CD4-positive, alpha-beta T cell treated with Interleukin-2 at 100 ng/mL for 4 hours (primary cell): ENCODE measurements at regions not wholly inside any gene's neighbourhood (a gene's known extent, or its start where the extent isn't known, plus 50 kb on each side); places are given as distances from the start of the nearest gene placed in this dataset.
A peak's percentile ranks its signal among the peaks of the same experiment; 100 is the strongest.

Experiments used
- DNase-seq: peaks from one replicate; pipeline ENCODE4 v3.0.0-alpha.2; 2020; ENCODE audit warnings: low spot score

DNA sequence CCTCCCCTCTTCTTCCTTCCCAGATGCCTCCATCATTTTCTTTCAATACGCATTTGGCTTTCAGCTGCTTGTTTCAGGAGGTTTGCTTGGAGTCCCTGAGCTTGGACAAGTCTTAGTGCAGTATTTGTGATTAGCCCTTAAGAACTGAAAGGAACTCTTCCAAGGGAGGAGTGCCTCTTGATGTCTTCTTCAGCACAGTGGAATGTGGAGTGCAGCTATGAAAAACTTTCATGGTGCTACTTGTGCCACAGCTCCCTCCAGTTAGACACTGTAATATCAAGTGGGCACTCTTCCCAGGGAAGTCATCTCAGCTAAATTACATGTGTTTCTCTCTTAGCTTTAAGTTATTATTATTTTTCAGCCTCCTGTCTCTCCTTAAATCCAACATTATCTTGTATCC, 173.1 kb downstream of the NECTIN3 start:
- no peak for DNase-seq

DNA sequence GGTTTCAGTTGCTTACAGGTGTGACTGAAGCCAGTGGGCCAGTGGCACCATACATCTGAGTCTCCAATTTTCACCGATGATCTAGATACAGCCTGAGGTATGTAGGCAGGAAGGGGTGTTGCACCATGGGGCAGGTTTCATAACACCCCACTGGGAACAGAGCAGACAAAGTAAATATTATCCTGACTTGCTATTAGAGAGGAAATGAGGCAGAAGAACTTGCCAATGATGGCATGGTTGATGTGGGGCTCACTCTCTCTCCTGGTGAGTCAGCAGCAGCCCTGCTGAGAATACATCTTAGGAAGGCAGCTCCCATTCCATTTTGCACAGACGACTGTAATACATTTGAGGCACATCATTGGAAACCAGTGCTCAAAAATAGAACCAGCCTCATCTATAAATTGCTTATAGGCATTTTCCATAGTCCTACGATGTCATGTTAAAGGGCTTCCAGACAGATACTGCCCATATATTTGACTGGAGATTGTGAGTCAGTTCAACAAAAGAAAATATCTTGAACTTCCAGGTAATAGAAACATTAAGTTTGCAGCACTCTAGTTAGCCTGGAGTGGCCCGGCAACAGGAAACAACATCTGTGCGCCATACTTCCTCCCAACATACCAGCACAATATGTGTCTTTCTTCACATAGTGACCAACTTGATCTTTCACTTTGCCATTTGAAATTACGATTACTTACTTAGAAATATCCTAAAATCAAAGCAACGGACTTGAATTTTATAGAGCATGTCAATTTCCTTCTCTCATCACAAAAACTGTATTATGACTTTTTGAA, 175.5 kb downstream of the NECTIN3 start:
- DNase-seq = no peak

DNA sequence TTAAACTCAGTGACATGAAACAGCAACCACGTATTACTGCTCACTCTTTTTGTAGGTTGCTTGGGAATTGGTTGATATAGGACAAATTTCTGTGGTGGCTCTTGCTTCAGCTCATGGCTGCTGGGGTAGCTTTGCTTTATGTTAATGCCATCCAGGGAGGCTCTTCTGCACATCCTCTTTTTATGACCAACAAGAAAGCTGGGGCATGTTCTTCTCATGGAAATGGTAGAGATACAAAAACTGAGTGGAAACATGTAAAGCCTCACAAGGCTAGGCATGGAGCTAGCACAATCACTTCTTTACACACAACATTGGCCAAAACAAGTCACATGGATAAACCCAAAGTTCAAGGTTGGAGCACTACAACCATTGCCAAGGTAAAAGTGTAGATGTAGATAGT, 176.8 kb downstream of the NECTIN3 start:
- no peak for DNase-seq

DNA sequence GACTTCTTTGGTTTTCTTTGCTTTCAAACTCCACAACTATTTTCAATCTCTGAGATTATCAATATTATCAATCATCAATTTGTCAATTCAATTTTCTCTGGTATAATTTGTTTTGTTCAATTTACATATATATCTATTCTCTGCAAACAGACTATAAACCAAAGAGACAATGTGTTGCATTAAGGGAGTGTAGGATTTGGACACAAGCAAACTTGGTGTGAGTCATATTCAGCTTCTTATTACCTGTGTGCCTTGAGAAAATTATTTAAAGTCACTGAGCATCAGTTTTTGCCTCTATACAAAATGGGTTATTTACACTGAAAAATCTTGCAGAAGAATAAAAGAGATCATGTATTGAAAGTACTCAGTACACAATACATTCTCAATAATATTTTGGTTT, 177.8 kb downstream of the NECTIN3 start:
- DNase-seq = no peak

DNA sequence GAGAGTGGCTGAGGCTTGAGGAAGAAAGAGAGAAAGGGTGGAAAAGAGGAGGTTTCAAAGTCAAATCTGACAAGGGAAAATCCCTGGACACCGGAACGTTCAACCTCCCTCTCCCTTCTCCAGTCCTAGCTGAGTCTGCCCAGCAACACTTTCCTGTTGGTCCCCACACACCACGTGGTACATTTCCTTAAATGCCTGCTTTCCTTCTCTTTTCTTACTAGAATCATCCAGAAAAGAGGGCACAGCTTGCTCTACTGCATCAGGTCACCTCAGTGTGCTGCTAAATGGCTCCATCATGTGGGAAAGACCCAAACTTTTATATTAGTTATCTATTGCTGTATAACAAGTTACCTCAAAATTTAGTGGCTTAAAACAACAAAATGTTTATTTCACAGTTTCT, 181.2 kb downstream of the NECTIN3 start:
- no peak for DNase-seq

DNA sequence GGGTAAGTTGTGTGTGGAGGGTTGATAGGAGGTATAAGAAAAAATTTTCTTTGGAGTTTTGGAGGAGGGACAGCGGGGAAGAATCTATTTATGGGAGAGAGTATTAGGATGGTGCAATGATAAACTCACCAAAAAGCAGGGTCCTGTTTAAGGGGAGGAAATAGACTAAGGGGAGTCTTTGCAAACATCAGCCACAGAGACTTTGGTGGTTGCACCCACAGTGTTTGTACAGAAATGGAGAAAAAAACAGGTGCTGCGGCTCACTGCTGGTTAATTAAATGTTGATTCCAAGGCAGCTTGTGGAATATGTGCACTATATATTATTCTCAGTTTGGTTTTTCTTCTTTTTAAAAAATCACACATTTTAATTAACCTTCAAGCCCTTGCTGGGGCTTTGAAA, 182.1 kb downstream of the NECTIN3 start:
- no peak for DNase-seq

DNA sequence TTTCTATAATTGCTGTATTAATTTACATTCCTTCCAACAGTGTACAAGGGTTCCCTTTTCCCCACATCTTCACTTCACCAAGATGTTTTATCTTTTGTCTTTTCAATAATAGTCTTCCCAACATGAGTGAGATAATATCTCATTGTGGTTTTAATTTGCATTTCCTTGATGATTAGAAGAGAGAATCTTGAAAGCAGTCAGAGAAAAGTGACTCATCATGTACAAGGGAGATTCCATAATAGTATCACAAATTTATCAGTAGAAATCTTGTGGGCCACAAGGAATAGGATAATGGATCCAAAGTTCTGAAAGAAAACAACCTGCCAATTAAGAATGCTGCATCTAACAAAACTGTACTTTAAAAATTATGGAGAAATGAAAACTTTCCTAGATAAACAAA, 189.3 kb downstream of the NECTIN3 start:
- DNase-seq = peak; percentile 22

DNA sequence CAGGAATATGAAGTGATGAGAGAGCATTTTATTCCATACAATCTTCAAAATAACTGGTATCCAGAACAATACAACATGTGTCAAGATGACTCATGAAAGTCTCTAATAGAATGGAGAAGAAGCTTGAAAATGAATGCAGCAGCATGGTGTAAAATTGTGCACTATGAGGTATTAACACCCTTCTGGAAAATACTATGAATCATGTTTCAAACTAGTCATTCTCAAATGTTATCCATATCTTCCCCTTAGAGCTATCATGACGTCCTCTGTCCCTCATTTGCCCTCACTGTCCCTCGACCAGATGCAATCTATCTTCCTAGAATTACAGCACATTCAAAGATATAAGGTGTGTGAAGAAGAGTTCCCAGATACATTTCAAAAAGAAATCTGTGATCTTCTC, 198.2 kb downstream of the NECTIN3 start:
- DNase-seq = no peak

DNA sequence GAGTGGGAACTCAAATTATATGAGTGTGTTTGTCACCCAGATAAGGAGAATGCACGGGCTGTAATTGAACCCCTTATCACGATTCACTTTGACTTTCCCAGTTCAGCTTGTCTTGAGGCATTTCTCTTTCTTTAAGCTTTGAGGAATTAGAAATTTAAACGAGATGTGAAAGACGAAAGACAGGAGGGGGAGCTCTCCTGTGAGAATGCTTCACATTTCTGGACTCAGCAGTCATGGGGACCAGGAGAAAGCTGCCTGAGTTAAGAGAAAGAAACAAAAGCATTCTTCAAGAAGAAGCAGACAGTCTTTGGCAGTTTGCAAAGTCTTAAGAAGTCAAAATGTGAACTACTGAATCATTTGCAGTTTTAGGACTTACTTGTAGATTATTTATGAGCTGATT, 205.6 kb downstream of the NECTIN3 start:
- no peak for DNase-seq

DNA sequence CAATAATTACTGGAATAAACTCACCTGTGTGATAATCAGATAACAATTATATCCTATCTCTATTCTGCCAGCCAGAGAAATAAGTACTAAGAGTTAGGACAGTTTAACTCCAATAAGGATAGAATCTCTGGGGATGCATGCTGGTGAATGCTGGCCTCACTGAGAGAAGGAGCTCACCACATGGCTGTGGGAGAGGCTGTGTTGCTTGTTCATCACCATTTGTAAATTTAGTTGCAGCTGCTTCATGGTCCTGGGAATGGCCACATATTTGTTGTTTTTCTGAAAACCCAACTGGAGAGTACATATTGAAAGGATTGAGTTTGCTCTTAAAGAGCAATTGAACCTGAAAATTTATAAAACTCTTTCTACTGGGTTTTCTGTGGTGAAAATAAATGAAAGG, 207.3 kb downstream of the NECTIN3 start:
- DNase-seq = no peak

DNA sequence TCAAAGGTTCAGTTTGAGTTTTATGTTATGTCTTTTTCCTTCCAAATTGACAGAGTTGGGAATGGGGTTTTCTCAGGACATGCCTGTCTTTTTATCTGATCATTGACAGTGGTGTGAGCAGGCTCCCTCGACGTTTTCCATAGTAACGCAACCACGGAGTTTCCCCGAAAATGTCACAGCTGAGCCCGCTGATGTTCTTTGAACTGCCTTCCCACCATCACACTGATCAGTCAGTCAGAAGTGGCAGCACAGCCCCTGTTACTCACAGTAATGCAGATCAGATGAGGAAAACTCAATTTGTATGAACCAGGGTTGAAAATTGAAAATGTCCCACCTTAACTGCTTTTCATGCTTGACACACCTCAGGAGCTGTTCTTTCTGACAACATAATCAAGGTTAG, 210.4 kb downstream of the NECTIN3 start:
- no peak for DNase-seq

DNA sequence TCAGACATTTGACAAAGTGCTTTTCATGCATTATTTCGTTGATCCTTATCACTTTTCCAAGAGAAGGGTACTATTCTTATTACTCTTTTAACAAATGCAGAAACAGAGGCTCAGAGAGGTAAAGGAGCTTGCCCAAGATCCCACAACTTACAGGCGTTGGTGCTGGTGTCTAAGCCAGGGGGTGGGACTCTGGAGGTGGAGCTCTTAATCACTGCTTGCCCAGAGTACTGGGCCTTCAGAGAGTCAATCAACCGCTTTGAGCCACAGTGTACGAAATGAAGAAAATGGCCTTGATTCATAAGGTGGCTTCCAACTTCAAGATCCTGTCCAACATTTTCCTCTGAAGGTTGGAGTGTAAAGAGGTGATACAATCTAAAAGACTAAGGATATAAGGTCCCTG, 211.5 kb downstream of the NECTIN3 start:
- no peak for DNase-seq

DNA sequence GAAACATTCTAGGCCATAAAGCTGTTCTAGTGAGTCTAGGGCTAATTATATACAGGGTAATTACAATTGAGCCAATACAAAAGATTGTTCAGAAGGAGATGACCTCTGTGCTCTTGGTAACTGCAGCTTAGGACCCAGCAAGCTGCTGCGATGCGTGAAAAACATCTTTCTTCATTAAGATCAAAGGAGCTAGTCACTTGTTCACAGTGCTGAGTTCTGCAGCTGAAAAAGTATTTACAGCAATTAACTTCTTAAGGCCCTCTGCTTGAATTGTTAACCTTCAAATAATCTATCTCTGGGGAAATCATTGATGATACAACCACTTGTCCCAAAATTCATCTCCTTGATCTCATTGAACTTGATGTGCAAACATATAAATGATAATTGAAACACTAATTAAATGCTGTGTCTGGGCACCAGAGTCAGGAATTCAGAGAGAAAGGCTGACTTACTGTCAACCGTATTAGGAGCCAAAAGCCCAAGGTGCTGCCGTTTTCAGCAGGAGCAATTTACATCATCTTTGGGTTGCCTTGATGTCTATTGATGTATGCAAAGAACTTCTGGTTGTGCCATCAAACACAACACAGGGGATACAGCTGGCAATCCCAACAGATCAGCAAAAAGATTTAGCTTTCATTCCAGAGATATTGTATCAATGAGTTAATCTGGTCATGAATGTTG, 213.0 kb downstream of the NECTIN3 start:
- no peak for DNase-seq

DNA sequence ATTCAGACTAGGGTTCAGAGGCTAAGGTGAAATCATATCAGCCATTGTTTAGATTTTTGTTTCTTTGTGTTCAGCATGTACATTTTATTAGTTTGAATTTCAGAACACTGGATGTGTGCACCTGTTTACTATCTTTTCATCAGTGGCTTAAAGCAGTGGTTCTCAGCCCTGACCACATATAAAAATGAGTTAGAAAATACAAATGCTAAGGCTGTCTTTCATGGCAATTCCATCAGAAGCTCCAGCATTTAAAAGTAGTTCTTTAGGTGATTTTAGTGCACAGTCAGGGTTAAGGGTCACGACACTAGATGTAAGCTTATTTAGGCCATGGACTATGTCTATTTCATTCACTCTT, 213.5 kb downstream of the NECTIN3 start:
- DNase-seq = no peak

DNA sequence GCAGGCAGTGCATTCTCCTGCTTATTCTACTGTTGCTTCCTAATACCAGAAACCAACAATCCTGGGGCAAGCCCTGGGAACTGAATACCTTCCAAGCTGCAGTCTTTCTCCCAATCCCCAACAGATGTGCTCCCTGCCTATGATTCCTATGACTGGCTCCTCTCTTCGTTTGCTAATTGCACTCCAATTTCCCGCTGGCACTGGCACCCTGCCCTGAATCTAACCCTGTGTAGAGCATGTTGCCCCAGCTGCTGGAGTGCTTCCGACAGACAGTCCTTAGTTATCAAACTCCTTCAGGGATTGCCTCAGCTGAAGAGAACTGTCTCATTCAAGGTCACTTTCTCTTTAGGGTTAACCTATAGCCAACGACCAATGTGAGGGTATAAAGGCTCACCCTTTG, 214.1 kb downstream of the NECTIN3 start:
- DNase-seq = no peak

DNA sequence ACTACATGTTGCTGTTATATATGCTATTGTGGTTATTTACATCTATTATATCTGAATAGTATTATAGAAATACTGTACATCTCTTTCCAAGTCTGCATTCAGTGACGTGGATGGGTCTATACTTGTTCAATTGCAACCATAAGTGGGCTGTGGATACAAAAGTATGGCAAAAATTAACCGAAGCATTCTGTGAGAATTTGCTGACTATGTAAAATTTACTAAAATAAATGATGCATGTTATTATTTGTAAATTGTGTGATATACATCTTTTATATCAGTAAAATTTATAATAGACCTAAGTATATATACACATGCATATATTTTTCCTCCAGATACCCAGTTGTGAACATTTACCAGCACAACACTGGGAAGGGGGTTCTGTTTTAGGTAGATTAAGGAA, 215.1 kb downstream of the NECTIN3 start:
- DNase-seq = no peak

DNA sequence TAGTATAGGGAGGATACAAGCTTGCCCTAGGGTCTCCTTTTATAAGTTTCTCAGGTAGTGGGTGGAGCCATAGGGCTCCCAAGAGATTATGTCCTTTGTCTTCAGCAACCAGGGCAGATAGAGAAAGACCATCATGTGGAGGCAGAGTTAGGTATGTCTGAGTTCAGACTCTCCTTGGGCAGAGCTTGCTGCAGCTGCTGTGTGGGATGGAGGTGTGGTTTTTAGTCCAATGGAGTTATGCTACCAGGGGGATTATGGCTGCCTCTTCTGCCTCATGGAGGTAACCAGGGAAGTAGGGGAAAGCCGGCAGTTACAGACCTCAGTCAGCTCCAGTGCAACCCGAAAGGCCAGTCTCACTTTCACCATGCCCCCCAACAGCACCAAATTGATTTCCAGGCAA, 220.5 kb downstream of the NECTIN3 start:
- no peak for DNase-seq

DNA sequence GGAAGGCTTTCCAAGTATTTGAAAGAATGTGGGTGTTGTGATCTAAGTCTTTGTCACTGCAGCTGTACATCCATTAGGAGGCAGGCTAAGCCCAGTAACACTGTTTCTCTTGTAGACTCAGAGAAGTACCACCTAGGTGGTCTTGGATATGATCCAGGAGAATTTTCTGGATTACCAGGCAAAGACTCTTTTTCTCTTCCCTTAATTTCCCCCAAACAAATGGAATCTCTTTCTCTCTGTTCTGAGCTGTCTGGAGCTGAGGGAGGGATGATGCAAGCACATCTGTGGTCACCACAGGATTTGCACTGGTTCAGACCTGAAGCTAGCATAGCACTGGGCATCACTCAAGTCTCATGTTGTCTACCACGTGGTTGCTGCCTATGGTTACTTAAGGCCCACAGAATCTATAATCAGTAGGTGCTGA, 227.6 kb downstream of the NECTIN3 start:
- DNase-seq = no peak

DNA sequence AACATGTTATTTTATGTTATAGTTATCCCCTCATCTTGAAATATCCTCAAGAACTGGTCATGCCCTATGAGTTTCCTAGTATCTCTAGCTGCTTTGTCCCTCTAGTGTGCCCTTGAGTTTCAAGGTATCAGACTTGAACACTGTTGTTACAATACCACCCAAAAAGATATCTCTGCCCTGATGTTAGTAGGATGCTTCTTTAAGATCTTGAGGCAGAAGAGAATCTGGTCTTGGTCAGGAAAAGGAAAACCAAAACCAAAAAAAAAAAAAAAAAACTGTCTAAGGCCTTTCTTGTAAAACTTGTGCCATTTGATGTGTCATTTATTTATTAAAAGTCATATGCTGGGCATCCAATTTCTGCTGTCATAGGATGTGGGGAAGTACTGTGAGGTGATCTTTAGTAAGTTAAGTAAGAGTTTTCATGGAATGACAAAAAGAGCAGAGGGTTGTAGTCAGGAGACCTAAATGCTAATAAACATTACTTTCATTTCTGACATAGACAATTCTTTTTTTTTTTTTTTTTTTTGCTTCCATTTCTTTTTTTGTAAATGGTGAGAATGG, 229.7 kb downstream of the NECTIN3 start:
- DNase-seq = no peak

DNA sequence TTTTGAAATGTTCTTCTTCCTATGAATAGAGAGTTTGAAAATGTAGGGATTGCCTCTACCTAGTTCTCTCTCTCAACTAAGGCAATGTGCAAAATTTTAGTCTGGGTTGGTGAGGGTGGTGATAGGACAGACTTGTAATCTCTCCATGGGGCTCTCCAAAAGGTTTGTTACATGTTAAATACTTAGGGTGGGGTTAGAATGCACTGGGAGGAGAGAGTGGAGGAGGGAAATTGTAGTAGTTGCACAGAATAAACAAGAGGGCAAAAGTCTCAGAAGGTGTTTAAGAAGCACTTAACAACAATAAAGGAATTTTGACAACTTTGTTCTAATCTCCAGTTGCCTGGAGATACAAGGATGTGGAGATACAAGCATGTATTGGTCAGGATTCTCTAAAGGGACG, 230.4 kb downstream of the NECTIN3 start:
- no peak for DNase-seq

DNA sequence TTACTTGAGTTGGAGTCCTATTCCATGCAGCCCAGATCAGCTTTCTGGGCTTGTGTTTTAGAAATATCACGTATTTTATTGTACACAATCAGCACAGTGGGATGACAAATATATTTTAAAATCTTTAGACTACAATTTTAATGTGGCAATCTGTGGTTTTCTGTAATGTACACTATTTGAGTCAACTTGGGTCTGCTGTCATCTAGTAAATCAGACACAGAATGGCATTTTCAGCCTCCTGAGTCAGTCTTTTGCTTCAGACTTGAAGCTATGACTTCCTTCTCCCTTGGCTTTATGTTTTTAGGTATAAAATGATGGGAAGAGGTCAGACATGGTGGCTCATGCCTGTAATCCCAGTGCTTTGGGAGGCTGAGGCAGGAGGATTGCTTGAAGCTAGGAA, 232.1 kb downstream of the NECTIN3 start:
- DNase-seq = no peak

DNA sequence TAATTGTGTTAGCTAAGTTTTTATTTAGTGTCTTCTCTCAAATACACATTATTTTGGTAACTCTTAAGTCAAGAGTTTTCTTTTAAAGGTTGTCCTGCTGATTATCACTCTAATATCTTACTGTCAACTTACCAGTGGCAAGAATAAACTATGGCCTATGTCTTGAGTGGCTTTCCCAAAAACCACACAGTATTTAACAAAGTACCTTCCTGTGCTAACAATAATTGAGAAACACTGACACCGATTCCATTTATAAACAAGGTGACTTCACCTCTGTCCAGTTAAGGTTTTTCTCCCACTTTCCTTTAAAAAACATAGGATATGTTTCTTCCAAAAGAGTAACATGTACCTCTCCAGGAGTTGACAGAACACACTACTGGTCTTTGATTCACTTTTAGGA, 234.3 kb upstream of the CD96 start:
- no peak for DNase-seq

DNA sequence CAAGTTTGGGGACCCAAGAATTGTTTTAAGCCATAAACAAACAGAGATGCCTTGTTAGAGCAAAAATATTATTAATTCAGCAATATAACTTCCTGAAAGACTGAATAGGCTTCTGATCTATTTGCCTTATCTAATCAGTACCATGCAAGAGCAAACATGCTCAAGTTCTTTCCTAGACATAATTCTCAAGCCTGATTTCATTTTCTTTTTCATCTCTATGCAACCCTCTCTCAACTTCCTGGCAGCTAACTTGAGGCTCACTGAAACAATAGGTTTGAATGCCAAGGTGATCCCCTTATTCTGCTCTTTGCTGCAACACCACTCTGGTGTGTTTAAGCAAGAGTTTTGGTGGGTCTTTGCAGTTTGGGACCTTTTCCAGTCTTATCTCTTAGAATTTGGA, 230.9 kb upstream of the CD96 start:
- peak; percentile 14 for DNase-seq
